SK-N-SH (cell line): ENCODE measurements at regions not wholly inside any gene's neighbourhood (a gene's known extent, or its start where the extent isn't known, plus 50 kb on each side); places are given as distances from the start of the nearest gene placed in this dataset.

Experiments used
- CTCF ChIP-seq: fragments of 200-600 bp; sonication (generic); IDR thresholded peaks from 2 replicates; pipeline ENCODE4 v1.6.1; 2017; ENCODE audit warnings: antibody characterized with exemption, mild to moderate bottlenecking, moderate library complexity
- EP300 ChIP-seq, 2 experiments: IDR thresholded peaks; 2 replicates each; pipeline versions ENCODE4 v1.4.0 to v1.6.1; 2012; ENCODE audit warnings: borderline replicate concordance in 1 of 2, low read depth in 1 of 2, low read length in 1 of 2
- RAD21 ChIP-seq: IDR thresholded peaks from 2 replicates; pipeline ENCODE4 v1.6.1; 2012; ENCODE audit warnings: mild to moderate bottlenecking, low read length
- YY1 ChIP-seq: IDR thresholded peaks from 2 replicates; pipeline ENCODE4 v1.4.0; 2012; ENCODE audit warnings: low read depth, mild to moderate bottlenecking

- TF ChIP-seq RAD21 = no peak
- TF ChIP-seq CTCF = no peak
- no peak for TF ChIP-seq EP300 (IDR thresholded peaks at IDR 0.05; ENCODE audit: borderline replicate concordance in 1 of 2, low read depth in 1 of 2, low read length in 1 of 2)
- TF ChIP-seq YY1 = no peak
These were observed 101.2 kb upstream of the EFNA5 start for GRCh38 chr5:107771926-107772325.
